GM19035 (cell line): ENCODE measurements at regions not wholly inside any gene's neighbourhood (a gene's known extent, or its start where the extent isn't known, plus 50 kb on each side); places are given as distances from the start of the nearest gene placed in this dataset.
"Not testable (repeated sequence)": the region's sequence is repeated elsewhere in the genome, so short reads cannot be mapped to it uniquely, and the experiment has no call there.

Experiments
- ATAC-seq: cut with Tn5 transposase; IDR thresholded peaks from one replicate; pipeline ENCODE4 v1.9.1; 2021; ENCODE audit not compliant: unreplicated experiment

GRCh38 chr2:234375176-234375880 is 121.6 kb downstream of the ARL4C start:
- no peak for ATAC-seq

DNA sequence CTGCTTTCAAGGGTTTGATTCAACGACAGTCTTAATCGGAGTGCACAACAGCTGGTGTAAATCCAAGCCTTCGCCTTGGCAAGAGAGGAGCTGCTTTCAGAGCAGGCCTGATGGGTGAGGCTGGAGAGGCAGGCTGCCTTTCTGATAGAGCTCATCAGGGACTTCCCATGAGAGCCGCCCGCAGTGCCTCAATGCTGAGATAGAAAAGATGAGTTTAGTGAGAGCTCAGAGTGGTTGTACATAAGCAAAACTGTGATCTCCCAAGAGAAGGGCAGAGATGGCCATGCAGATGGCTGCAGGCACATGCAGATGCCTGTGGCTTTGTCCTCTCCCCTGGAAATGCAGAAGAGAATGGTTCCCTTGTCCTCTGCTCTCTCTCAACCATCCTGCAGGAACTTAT is 122.1 kb downstream of the ARL4C start:
- ATAC-seq: no peak

GRCh38 chr2:234374150-234374508 is 122.8 kb downstream of the ARL4C start:
- ATAC-seq: no peak

- ATAC-seq: no peak
These were observed 123.3 kb downstream of the ARL4C start for GRCh38 chr2:234373481-234374149.

DNA sequence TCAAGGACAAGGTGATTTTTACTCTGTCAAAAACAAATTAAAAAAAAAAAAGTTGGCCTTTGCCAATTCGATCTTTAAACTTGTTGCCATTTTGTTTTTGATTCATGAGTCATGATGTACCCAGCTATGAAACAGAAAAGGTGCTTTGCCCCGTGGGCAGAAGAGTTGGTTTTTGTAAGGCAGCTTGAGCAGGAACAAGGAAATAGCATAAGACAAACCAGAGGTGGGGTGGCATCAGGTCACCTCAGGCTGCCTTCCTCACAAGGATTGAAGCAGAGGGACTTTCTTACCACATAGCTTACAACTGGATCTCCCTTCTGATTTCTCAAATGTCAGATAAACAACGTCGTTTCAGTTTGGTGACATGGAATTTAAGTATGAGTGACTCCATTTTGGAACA is 123.8 kb downstream of the ARL4C start:
- no peak for ATAC-seq

DNA sequence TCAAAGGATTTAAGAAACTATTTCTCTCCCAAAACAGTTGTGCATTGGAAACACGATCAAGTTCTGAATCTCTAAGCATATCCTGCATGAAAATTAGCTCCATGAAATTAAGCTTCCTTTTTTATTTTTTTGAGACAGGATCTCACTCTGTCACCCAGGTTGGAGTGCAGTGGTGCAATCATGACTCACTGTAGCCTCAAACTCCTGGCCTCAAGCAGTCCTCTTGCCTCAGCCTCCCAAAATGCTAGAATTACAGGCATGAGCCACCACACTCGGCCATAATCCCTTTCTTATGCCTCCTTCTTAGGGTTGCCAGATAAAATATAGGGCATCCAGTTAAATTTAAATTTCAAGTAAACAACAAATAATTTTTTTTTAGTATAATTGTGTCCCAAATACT is 124.4 kb downstream of the ARL4C start:
- no peak for ATAC-seq

- ATAC-seq: no peak
These were observed 128.0 kb downstream of the ARL4C start for GRCh38 chr2:234368861-234369261.

- ATAC-seq: no peak
These were observed 130.0 kb downstream of the ARL4C start for GRCh38 chr2:234366891-234367290.

DNA sequence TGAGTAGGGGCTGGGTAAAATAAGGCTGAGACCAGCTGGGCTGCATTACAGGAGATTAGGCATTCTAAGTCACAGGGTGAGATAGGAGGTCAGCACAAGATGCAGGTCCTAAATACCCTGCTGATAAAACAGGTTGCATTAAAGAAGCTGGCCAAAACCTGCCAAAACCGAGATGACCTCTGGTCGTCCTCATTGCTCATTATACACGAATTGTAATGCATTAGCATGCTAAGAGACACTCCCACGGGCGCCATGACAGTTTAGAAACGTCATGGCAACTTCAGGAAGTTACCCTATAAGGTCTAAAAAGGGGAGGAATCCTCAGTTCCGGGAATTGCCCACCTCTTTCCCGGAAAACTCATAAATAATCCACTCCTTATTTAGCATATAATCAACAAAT is 132.2 kb downstream of the ARL4C start:
- ATAC-seq: no peak

DNA sequence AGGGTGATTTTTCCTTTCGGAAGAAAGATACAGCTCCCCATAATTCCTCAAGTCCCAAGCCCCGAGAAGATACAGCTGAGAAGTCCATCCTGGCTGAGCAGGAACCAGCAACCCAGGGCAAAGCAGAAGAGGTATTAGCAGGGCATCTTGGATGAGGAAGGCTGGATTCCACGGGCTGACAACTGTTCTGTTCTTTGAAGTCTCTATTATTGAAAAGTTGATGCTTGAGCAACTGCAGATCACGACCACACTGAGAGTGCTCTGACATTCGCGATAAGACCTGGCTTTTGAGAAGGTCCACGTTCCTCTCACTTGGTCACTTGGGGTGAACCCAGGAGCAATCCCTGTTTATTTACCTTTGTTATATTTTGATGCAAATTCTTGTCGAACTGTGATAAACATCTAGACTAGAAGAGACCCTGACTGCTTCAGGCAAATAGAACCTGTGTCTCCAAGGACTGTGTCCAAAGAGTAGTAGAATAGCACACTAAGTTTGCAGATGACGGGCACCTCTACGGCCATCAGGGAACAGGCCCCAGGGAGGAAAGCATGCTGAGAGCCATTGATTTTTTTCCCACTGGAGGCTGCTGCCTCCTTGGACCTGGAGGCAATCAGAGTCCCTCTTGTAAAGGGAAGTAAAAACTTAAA is 133.1 kb downstream of the ARL4C start:
- ATAC-seq: no peak

- no peak for ATAC-seq
These were observed 133.8 kb downstream of the ARL4C start for GRCh38 chr2:234363011-234363487.

GRCh38 chr2:234360313-234360975 is 136.4 kb downstream of the ARL4C start:
- not testable (repeated sequence) for ATAC-seq

DNA sequence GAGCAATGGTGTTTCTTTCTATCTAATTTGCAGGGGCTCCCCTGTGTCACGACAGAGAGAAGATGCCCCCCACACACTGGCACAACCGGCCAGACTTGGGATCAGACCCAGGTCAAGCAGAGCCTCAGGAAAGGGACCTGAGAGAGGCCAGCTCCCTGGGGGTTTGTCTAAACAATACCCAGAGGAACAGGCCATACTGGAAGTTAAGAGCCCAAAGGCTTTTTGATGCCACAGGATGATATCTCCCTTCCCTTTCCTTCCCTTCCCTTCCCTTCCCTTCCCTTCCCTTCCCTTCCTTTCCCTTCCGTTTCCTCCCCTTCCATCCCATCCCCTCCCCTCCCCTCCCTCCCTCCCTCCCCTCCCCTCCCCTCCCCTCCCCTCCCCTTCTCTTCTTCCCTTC is 139.2 kb downstream of the ARL4C start:
- ATAC-seq: no peak

- ATAC-seq: no peak
These were observed 141.0 kb downstream of the ARL4C start for GRCh38 chr2:234355808-234356365.

GRCh38 chr2:234355021-234355720 is 141.7 kb downstream of the ARL4C start:
- ATAC-seq: no peak

DNA sequence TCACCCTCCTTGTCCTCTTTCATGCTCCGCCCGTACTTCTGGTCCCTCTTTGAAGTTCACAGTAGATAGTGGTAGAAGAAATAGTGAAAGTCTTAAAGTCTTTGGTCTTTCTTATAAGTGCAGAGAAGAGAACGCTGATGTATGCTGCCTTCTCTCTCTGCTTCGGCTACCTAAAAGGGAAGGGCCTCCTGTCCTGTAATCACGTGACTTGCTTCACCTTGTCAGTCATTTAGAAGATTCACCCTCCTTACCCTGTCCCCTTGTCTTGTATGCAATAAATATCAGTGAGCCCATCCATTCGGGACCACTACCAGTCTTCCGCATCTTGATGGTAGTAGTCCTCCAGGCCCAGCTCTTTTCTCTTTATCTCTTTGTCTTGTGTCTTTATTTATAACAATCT is 144.6 kb downstream of the ARL4C start:
- ATAC-seq: no peak

DNA sequence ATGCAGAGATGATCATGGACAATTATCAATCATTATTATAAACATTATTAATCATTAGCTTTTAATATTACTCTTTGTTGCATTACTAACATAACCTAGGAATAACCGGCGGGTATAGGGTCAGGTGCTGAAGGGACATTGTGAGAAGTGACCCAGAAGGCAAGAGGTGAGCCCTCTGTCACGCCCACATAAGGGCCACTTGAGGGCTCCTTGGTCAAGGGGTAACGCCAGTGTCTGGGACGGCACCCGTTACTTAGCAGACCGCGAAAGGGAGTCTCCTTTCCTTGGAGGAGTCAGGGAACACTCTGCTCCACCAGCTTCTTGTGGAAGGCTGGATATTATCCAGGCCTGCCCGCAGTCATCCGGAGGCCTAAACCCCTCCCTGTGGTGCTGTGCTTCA is 145.0 kb downstream of the ARL4C start:
- ATAC-seq: not testable (repeated sequence)

GRCh38 chr2:234348081-234348480 is 148.8 kb downstream of the ARL4C start:
- no peak for ATAC-seq

GRCh38 chr2:234345921-234346320 is 151.0 kb downstream of the ARL4C start:
- ATAC-seq: no peak

- no peak for ATAC-seq
These were observed 152.9 kb downstream of the ARL4C start for GRCh38 chr2:234344012-234344411.

- no peak for ATAC-seq
These were observed 153.5 kb downstream of the ARL4C start for GRCh38 chr2:234343372-234343771.
